GM21786 (cell line): ENCODE measurements at regions not wholly inside any gene's neighbourhood (a gene's known extent, or its start where the extent isn't known, plus 50 kb on each side); places are given as distances from the start of the nearest gene placed in this dataset.

Source experiments
- ATAC-seq: cut with Tn5 transposase; IDR thresholded peaks from one replicate; pipeline ENCODE4 v1.9.1; 2021; ENCODE audit not compliant: unreplicated experiment

GRCh38 chr20:6501061-6501460 lies 266.4 kb upstream of the BMP2 start:
- no peak for ATAC-seq

- ATAC-seq, result no peak
Measured at GRCh38 chr20:6499566-6499965, 267.9 kb upstream of the BMP2 start.

- no peak for ATAC-seq
Measured at GRCh38 chr20:6496874-6497273, 270.6 kb upstream of the BMP2 start.

GRCh38 chr20:6495907-6496306 lies 271.6 kb upstream of the BMP2 start:
- ATAC-seq, result no peak

GRCh38 chr20:6492271-6493055 lies 275.0 kb upstream of the BMP2 start:
- ATAC-seq, result no peak

GRCh38 chr20:6490849-6491248 lies 276.6 kb upstream of the BMP2 start:
- no peak for ATAC-seq

GRCh38 chr20:6489361-6490171 lies 277.9 kb upstream of the BMP2 start:
- ATAC-seq, result no peak

- no peak for ATAC-seq
Measured at GRCh38 chr20:6485351-6485750, 282.1 kb upstream of the BMP2 start.

- ATAC-seq, result no peak
Measured at GRCh38 chr20:6483727-6484126, 283.8 kb upstream of the BMP2 start.

GRCh38 chr20:6482486-6482885 lies 285.0 kb upstream of the BMP2 start:
- ATAC-seq, result no peak

- no peak for ATAC-seq
Measured at GRCh38 chr20:6480328-6481200, 286.9 kb upstream of the BMP2 start.

- ATAC-seq, result no peak
Measured at GRCh38 chr20:6473197-6473596, 294.3 kb upstream of the BMP2 start.

GRCh38 chr20:6471871-6472270 lies 295.6 kb upstream of the BMP2 start:
- no peak for ATAC-seq

- ATAC-seq, result no peak
Measured at GRCh38 chr20:6471110-6471647, 296.3 kb upstream of the BMP2 start.

GRCh38 chr20:6469695-6470094 lies 297.8 kb upstream of the BMP2 start:
- ATAC-seq, result no peak

GRCh38 chr20:6468423-6469116 lies 298.9 kb upstream of the BMP2 start:
- no peak for ATAC-seq

GRCh38 chr20:6467562-6467961 lies 299.9 kb upstream of the BMP2 start:
- no peak for ATAC-seq

- no peak for ATAC-seq
Measured at GRCh38 chr20:6466075-6466810, 301.2 kb upstream of the BMP2 start.

GRCh38 chr20:6450841-6451240 lies 316.6 kb upstream of the BMP2 start:
- ATAC-seq, result no peak

- no peak for ATAC-seq
Measured at GRCh38 chr20:6440443-6440799, 317.6 kb upstream of the FERMT1 start.
